ENCODE measurements at regions not wholly inside any gene's neighbourhood (a gene's known extent, or its start where the extent isn't known, plus 50 kb on each side); places are given as distances from the start of the nearest gene placed in this dataset.

GRCh38 chr6:159440911-159441703, 251.9 kb downstream of the SOD2 start:
- TF ChIP-seq POLR2A (IDR thresholded peaks at IDR 0.05), result no peak
- TF ChIP-seq CTCF (IDR thresholded peaks at IDR 0.05), result no peak

All from thyroid gland (tissue), 4 donors.